NCI-H2227 (cell line): ENCODE measurements at regions not wholly inside any gene's neighbourhood (a gene's known extent, or its start where the extent isn't known, plus 50 kb on each side); places are given as distances from the start of the nearest gene placed in this dataset.
"Not testable (repeated sequence)": the region's sequence is repeated elsewhere in the genome, so short reads cannot be mapped to it uniquely, and the experiment has no call there.

ENCODE experiments used
- DNase-seq: peaks from one replicate; lab custom pipeline; 2025; ENCODE audit not compliant: unreplicated experiment; lab: John Stamatoyannopoulos, UW

- no peak for DNase-seq
Measured at GRCh38 chr2:236912326-236913120, 173.2 kb upstream of the COPS8 start.

- no peak for DNase-seq
Measured at GRCh38 chr2:236915186-236915585, 170.5 kb upstream of the COPS8 start.

GRCh38 chr2:236915726-236916125 is 170.0 kb upstream of the COPS8 start:
- no peak for DNase-seq

DNA sequence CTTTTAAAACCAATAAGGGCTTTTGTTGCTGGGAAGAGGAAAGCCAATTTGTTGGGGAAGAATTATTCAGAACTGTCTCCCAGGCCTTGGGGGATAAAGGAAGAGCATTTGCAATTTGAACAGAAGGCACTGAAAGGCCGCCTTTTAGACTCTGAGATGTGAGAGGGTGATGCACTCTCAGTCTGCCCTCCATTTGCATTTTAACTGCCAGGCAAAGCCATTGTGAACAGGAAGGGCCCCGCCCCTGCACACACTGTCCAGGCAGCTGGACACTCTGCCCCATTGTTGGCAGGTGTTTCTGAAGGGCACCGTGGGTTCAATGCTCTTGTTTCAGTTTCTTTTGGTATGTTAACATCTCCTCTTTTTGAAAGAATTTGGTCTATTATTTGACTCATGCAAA is 169.5 kb upstream of the COPS8 start:
- no peak for DNase-seq

DNA sequence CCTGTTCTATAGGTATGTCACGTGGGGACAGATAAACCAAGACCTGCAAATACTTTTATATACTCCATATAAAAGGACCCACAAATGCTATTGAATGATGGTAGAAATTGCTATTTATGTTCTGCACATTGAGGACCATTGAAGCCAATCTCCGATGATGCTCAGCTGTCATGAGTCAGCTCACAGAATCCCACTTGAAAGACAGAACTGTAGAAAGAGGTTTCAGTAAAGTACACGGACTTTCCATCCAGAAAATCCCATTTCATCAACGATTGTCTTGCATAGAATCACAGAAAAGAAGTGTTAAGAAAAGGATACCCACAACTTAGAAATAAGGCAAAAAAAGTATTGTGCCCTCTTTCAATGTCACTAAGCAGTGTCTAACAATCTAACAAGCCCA is 169.0 kb upstream of the COPS8 start:
- no peak for DNase-seq

DNA sequence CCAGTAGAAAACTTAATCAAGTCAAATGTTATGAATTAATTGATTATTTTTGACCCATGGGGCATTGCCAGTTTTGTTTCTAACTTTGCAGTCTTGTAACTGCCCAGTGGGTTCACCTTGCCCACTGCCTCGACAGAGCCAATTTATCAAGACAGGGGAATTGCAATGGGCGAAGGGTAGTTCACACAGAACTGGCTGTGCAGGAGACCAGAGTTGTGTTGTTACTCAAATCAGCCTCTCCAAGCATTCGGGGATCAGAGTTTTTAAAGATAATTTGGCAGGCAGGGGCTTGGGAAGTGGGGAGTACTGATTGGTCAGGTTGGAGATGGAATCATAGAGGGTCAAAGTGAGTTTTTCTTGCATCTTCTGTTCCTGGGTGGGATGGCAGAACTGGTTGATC is 168.5 kb upstream of the COPS8 start:
- DNase-seq: no peak

DNA sequence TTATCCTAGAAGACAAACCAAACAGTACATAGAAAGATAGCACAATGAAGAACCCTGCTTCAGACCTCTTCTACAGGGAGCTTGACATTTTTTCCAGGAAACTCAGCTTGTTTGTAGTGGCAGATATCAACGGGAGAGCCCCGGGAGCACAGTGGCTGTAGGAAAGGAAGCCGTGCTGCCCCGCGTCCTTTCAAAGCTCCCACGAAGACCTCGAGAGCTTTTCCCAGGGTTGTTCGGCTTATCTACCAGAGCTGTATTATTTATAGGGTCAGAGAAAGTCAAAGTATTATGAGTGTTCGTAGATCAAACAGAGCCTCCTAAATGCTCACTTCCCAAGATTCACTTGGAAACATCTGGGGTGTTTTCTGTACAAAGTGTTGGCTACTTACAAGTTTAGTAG is 167.1 kb upstream of the COPS8 start:
- DNase-seq: no peak

DNA sequence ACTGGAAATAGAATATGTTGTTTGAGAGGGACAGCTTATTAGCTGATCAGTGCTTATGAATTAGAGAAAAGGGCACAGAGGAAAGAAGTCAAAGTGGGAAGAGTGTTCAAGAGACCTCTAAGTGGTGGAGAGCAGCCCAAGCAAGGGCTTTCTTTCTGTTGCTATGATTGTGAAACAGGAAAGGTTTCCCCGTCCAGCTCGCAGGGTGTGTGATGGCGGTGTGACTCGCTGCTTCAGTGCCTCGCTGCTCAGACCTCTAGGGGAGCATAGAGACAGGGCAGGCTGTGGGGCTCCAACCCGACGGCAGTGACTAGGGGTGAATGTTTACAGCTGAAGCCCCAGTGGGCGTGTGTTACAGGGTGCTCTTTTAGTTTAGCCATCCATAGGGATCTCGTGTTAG is 166.5 kb upstream of the COPS8 start:
- no peak for DNase-seq

DNA sequence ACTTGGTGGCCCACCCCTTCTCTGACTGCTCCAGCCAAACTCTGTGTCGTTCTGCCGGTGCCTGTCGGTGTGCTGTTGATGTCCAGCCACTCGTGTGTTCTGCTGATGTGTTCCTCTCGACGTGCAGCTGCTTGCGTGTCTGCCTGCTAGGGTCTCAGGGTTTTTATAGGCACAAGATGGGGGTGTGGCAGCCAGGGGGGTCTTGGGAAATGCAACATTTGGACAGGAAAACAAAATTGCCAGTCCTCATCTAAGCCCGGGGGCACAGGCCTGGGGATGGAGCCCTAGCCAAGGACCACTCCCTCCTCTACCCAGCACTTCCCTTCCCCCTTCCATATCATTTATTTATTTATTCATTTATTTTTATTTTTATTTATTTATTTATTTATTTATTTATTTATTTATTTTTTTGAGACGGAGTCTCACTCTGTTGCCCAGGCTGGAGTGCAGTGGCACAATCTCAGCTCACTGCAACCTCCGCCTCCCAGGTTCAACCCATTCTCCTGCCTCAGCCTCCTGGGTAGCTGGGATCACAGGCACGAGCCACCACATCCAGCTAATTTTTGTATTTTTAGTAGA is 165.8 kb upstream of the COPS8 start:
- not testable (repeated sequence) for DNase-seq

DNA sequence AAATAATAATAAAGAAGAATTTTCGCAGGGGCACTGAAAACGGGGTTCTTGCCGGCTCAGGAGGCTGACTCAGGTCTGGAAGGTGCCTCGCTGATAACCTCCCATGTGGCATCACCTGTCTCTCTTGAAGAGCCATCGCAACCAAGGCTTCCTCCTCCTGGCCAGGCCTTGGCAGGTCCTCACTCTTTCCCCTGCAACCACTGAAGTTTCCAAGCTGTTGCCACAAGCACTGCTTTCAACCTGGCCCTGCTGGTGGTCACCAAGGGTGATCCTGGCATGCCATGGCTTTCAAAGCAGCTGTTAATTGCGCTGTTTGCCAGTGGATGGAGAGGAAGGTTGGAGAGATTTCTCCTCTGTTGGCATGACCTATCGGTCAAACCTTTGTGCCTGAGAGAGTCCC is 163.6 kb upstream of the COPS8 start:
- no peak for DNase-seq

DNA sequence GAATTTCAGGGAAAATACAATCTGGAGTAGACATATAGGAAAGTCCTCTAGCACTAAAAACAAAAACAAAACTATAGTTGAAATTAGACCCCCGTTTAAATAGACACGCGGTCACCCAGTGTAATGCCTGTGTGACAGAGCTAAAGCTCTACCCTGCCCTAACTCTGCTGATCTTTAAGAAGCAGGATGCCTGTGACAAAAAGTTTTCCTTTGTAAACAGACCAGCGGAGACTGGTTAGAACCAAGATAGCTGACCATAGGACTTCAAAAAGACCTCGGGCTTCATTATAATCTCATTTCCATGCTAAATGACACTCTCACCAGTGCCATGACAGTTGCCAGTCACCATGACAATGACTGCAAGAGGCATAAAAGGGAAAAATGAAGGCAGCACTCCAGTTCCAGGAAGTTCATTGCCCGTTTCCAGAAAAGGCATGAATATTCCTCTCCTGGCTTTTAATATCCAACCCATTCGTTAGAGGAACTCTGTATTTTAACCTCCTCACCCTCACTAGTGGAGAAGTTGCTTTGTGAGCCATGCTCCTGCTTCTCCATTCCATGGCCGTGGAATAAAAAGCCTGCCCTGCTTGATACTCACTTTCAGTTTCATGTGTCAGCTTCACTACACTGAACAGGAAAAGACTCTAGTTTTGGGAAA is 157.2 kb upstream of the COPS8 start:
- no peak for DNase-seq

GRCh38 chr2:236932831-236933361 is 152.8 kb upstream of the COPS8 start:
- DNase-seq: no peak

- DNase-seq: no peak
Measured at GRCh38 chr2:236934166-236934565, 151.5 kb upstream of the COPS8 start.

DNA sequence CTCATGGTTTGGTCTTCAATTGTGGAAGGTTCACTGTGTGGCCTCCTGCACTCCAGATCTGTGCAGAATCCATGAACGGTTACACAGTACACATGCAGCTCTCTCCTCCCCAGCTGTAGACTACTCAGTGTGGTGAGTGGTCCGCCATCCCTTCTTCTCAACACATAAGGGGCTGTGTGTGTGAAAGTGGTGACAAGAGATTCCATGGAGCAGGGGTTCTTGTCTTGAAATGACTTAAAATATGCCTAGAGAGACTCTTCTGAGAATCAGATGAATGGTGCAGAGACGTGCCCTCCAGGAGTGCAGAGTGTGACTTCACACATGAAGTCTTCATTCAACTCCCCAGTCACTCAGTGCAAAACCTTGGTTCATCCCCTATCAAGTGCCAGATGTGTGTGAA is 151.0 kb upstream of the COPS8 start:
- no peak for DNase-seq

DNA sequence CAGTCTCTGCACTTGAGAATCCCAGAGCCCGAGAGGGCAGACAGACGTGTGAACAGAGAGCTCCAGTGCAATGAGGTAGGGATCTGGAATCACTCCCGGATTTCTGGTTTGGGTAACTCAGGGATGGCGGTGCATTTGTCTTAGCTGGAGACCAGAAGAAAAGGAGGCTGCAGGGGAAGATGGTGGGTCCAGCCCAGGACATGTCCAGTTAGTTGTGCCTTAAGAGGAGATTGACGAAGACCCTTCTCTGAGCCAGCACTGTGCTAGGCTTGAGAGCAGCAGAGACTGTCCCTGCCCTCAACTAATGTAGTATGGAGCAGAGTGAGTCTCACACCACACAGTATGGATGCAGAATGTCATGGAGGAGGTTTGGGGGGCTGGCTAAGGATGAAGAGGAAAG is 150.6 kb upstream of the COPS8 start:
- no peak for DNase-seq

DNA sequence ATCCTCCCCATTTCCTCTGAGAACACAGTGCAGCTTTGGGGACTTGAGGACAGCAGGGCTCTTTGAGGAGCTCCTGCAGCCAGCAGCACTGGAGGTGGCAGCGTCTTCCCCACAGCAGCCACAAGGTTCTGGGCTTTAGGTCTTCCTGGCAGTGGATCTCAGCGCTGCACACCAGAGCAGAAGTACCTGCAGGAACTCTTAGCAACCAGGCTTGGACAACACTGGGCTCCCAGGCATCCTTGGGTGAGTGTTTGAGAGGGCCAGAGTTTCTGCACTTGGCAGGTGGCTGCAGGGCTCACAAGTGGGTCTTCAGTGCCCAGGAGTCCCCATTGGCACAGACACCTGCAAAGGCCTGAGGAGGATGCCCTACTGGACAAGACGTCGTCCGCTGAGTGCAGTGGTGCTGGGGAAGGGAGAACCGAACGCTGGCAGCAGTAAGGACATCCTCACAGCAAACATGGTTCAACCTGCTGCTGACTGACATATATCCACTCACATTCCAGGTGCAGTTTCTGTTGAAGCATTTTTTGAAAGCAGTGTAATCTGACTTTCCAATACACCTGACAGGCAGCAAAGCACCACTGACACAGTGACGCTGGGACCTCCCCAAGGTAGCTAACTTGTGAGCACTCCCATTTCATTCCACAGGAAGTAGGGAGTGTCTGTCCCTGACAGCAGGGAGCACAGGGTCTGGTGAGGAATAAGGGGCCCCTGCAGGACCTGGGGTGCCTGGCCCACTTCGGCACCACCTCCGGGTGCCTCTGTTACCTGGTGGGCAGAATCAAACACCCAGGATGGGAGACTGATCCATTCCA is 149.9 kb upstream of the COPS8 start:
- DNase-seq: no peak

DNA sequence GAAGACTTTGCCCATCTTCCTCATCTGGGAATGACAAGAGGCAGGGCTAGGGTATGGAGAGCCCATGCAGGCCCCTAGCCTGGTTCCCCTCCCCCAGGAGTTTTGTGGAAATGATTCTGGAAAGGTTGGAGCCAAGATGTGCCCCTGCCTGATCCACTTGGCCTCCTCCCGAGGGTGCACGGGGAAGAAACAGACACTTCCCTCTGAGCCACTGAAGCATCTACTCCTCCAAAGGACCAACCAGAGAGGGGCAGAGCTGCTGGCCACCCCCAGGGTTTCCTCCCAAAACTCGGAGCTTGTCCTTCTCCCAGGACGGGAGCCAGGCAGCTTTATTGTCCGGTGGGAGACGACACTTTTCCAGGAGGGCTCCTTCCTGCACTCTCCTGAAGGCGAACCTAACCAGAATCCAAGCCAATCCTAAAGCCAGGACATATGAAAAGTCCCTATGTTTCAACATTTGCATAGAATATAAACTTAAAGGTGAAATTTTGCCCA is 149.2 kb upstream of the COPS8 start:
- no peak for DNase-seq

- no peak for DNase-seq
Measured at GRCh38 chr2:236938126-236938525, 147.6 kb upstream of the COPS8 start.

DNA sequence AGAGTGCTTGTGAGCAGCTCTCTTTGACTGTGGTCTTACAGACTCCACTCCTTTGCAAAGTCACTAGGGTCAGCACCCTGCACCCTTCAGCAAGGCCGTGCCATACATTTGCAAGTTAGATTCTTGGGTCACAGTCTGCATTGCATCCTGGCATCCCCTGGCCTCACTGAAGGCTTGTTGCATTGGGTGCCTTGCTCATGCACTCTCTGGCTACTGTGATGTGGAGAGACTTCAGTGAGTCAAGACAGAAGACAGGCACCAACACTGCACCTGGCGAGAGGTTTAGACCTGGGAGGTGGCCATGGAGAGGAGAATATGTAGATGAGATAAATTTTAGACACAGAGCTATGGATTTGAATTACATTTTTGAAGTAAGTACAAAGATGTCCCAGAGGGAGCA is 146.4 kb upstream of the COPS8 start:
- no peak for DNase-seq

- peak; percentile 25 for DNase-seq
Measured at GRCh38 chr2:236939721-236940231, 145.9 kb upstream of the COPS8 start.

GRCh38 chr2:236940497-236940896 is 145.2 kb upstream of the COPS8 start:
- DNase-seq: no peak
